ENCODE measurements at regions not wholly inside any gene's neighbourhood (a gene's known extent, or its start where the extent isn't known, plus 50 kb on each side); places are given as distances from the start of the nearest gene placed in this dataset.

DNA sequence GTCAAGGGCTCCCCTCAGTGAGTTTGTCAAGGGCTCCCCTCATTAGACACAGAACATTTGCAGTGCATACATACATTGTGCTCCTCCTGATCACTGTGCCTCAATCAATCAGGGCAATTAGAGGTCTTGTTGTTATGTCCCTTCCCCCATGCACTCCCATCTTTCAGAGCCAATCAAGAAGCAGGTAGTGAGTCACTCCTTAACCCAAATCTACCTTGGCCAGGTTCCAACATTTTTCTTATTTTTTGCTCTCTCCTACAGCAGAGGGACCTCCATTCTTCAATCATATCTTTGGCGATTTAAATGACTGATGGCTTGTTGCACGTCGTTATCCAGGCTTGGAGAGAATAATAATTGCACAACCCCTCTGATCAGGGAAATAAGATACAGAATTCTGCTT is 409.9 kb upstream of the SPTLC3 start:
- Histone ChIP-seq H3K36me3 (ENCODE audit: control insufficient read depth in 2 of 2, extremely low read depth in 1 of 2, insufficient read depth in 2 of 2, low read length in 2 of 2) (no peaks in the 10 kb centered on the region), H3K9me1 (ENCODE audit: control insufficient read depth, extremely low read depth, insufficient read depth, low read length) (no peaks in the 10 kb centered on the region), H3K27me3 (ENCODE audit: control insufficient read depth, extremely low read depth, insufficient read depth, low read length) (no peaks in the 10 kb centered on the region), H4K20me1 (ENCODE audit: control insufficient read depth, extremely low read depth, insufficient read depth, low read length) (no peaks in the 10 kb centered on the region), H3K27ac (ENCODE audit: control insufficient read depth, insufficient read depth, low read length) (no peak overlapping the region), H3K9ac (ENCODE audit: control insufficient read depth, extremely low read depth, insufficient read depth, low read length) (no peak overlapping the region), H3K4me3 (ENCODE audit: control insufficient read depth in 2 of 3, extremely low read depth in 1 of 3, insufficient read depth in 2 of 3, low read depth in 1 of 3, low read length in 3 of 3) (no peak overlapping the region), H3K79me2 (ENCODE audit: control insufficient read depth, insufficient read depth, low read length) (no peaks in the 10 kb centered on the region), H3K4me2 (ENCODE audit: control insufficient read depth, extremely low read depth, insufficient read depth, low read depth, low read length) (no peak overlapping the region), H2AFZ (ENCODE audit: control insufficient read depth, low read length) (no peak overlapping the region), H3K4me1 (ENCODE audit: control insufficient read depth, extremely low read depth, insufficient read depth, low read length) (no peaks in the 10 kb centered on the region), H3K9me3 (ENCODE audit: control insufficient read depth, low read depth, low read length) (no peaks in the 10 kb centered on the region)
- FAIRE-seq (no peak), DNase-seq (ENCODE audit: low read depth, low spot score) (no peak)
- TF ChIP-seq EZH2 (IDR thresholded peaks at IDR 0.05; ENCODE audit: low read length): no peak
- TF ChIP-seq, protein P1, sequence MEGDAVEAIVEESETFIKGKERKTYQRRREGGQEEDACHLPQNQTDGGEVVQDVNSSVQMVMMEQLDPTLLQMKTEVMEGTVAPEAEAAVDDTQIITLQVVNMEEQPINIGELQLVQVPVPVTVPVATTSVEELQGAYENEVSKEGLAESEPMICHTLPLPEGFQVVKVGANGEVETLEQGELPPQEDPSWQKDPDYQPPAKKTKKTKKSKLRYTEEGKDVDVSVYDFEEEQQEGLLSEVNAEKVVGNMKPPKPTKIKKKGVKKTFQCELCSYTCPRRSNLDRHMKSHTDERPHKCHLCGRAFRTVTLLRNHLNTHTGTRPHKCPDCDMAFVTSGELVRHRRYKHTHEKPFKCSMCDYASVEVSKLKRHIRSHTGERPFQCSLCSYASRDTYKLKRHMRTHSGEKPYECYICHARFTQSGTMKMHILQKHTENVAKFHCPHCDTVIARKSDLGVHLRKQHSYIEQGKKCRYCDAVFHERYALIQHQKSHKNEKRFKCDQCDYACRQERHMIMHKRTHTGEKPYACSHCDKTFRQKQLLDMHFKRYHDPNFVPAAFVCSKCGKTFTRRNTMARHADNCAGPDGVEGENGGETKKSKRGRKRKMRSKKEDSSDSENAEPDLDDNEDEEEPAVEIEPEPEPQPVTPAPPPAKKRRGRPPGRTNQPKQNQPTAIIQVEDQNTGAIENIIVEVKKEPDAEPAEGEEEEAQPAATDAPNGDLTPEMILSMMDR (optimal IDR thresholded peaks at IDR 0.05 in 1 of 3, IDR thresholded peaks at IDR 0.05 in 1 of 3, conservative IDR thresholded peaks at IDR 0.05 in 1 of 3; ENCODE audit: extremely low read depth in 1 of 3, insufficient read depth in 2 of 3, low read length in 3 of 3): no peak
- dilution Hi-C loops (cut with MboI; ENCODE audit: extremely low pct_ligation_motif_present, low sequenced_read_pairs): no loop called here

DNA sequence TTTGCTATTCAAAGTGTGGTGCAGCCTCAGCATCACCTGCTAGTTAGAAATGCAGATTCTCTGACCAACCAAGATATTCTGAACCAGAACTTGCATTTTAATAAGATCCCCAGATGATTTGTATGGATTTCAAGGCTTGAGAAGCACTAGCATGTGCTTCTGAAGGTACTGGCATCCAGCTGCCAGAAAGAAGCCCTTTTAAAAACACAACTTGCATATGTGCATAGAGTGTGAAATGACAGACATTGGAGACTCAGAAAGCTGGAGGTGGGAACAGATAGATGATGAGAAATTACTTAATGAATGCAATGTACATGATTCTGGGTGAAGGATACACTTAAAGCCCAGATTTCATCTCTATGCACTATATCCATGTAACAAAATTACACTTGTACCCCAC is 409.3 kb upstream of the SPTLC3 start:
- H3K27ac ChIP-seq (ENCODE audit: control insufficient read depth, insufficient read depth, low read length): no peak overlapping the region
- H3K9me1 ChIP-seq (ENCODE audit: control insufficient read depth, extremely low read depth, insufficient read depth, low read length): no peaks in the 10 kb centered on the region
- DNase-seq (ENCODE audit: low read depth, low spot score): no peak
- H3K4me1 ChIP-seq (ENCODE audit: control insufficient read depth, extremely low read depth, insufficient read depth, low read length): no peaks in the 10 kb centered on the region
- H3K27me3 ChIP-seq (ENCODE audit: control insufficient read depth, extremely low read depth, insufficient read depth, low read length): no peaks in the 10 kb centered on the region
- no peaks in the 10 kb centered on the region for H4K20me1 ChIP-seq (ENCODE audit: control insufficient read depth, extremely low read depth, insufficient read depth, low read length)
- no peaks in the 10 kb centered on the region for H3K9me3 ChIP-seq (ENCODE audit: control insufficient read depth, low read depth, low read length)
- no peak overlapping the region for H3K9ac ChIP-seq (ENCODE audit: control insufficient read depth, extremely low read depth, insufficient read depth, low read length)
- no peak overlapping the region for H3K4me2 ChIP-seq (ENCODE audit: control insufficient read depth, extremely low read depth, insufficient read depth, low read depth, low read length)
- no peak for FAIRE-seq
- H3K4me3 ChIP-seq (ENCODE audit: control insufficient read depth in 2 of 3, extremely low read depth in 1 of 3, insufficient read depth in 2 of 3, low read depth in 1 of 3, low read length in 3 of 3): no peak overlapping the region
- no peaks in the 10 kb centered on the region for H3K79me2 ChIP-seq (ENCODE audit: control insufficient read depth, insufficient read depth, low read length)
- dilution Hi-C loops (cut with MboI; ENCODE audit: extremely low pct_ligation_motif_present, low sequenced_read_pairs): no loop called here
- H2AFZ ChIP-seq (ENCODE audit: control insufficient read depth, low read length): no peak overlapping the region
- TF ChIP-seq, protein P1 (optimal IDR thresholded peaks at IDR 0.05 in 1 of 3, IDR thresholded peaks at IDR 0.05 in 1 of 3, conservative IDR thresholded peaks at IDR 0.05 in 1 of 3; ENCODE audit: extremely low read depth in 1 of 3, insufficient read depth in 2 of 3, low read length in 3 of 3): no peak
- no peak for TF ChIP-seq EZH2 (IDR thresholded peaks at IDR 0.05; ENCODE audit: low read length)
- no peaks in the 10 kb centered on the region for H3K36me3 ChIP-seq (ENCODE audit: control insufficient read depth in 2 of 2, extremely low read depth in 1 of 2, insufficient read depth in 2 of 2, low read length in 2 of 2)
